Esophagus squamous epithelium (tissue), 4 donors: ENCODE measurements at regions not wholly inside any gene's neighbourhood (a gene's known extent, or its start where the extent isn't known, plus 50 kb on each side); places are given as distances from the start of the nearest gene placed in this dataset.

ENCODE experiments used
- CTCF ChIP-seq, 6 experiments: fragments of 450-650 bp in 4 of 6; fragments of 200-600 bp in 2 of 6; sonication (generic) in 2 of 6; IDR thresholded peaks; one replicate each; pipeline ENCODE4 v1.5.1; 2016 to 2019; ENCODE audit warnings: antibody characterized with exemption in 6 of 6, mild to moderate bottlenecking in 4 of 6, moderate library complexity in 4 of 6
- POLR2A ChIP-seq, 4 donors: fragments of 450-650 bp; IDR thresholded peaks; one replicate each; pipeline ENCODE4 v1.6.1; 2017; ENCODE audit warnings: antibody characterized with exemption in 4 of 4, mild to moderate bottlenecking in 4 of 4, moderate library complexity in 3 of 4

DNA sequence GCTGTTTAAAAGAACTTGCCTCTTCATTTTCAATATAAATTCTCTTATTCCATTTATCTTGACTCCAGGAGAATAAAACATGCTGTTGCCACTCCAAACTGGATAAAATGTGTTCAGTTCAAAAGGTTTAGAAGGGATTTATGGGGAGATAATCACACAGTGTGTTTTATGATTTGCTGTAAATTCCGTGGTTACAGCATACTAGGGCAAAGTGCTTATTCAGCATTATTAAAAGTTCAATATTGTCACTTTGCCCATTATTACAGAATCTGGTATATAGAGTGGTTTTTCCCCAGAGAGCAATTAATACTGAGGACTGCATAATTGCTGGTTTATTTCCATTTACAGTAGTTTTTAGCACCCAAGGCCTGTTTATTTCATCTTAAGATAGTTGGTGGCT, 780.9 kb upstream of the RAG2 start:
- no peak for TF ChIP-seq CTCF (IDR thresholded peaks at IDR 0.05)
- TF ChIP-seq POLR2A (IDR thresholded peaks at IDR 0.05): no peak
